Hepatocyte (in vitro differentiated cells): ENCODE measurements at regions not wholly inside any gene's neighbourhood (a gene's known extent, or its start where the extent isn't known, plus 50 kb on each side); places are given as distances from the start of the nearest gene placed in this dataset.

Source experiments
- DNase-seq: peaks from one replicate; pipeline ENCODE4 v3.0.0-alpha.2; 2016; ENCODE audit warnings: low spot score
- H2AFZ ChIP-seq: fragments of 200-600 bp; sonication (generic); 2 replicates; pipeline ENCODE4 v1.6.0; 2016; ENCODE audit warnings: antibody characterized with exemption, mild to moderate bottlenecking
- H3K27ac ChIP-seq: fragments of 200-600 bp; sonication (generic); 2 replicates; pipeline ENCODE4 v1.5.1; 2016; ENCODE audit warnings: mild to moderate bottlenecking
- H3K27me3 ChIP-seq: fragments of 200-600 bp; sonication (generic); 2 replicates; pipeline ENCODE4 v1.6.1; 2016
- H3K36me3 ChIP-seq: fragments of 200-600 bp; sonication (generic); replicated peaks from 2 replicates; pipeline ENCODE4 v1.5.1; 2016; ENCODE audit warnings: low read depth; ENCODE audit not compliant: insufficient read depth
- H3K4me1 ChIP-seq: fragments of 200-600 bp; sonication (generic); 2 replicates; pipeline ENCODE4 v1.5.1; 2016; ENCODE audit warnings: mild to moderate bottlenecking, moderate library complexity; ENCODE audit not compliant: insufficient read depth
- H3K4me2 ChIP-seq: fragments of 200-600 bp; sonication (generic); 2 replicates; pipeline ENCODE4 v1.6.0; 2016
- H3K4me3 ChIP-seq: fragments of 200-600 bp; sonication (generic); 2 replicates; pipeline ENCODE4 v1.5.1; 2016; ENCODE audit warnings: mild to moderate bottlenecking
- H3K79me2 ChIP-seq: fragments of 200-600 bp; sonication (generic); 2 replicates; pipeline ENCODE4 v1.6.0; 2017; ENCODE audit warnings: mild to moderate bottlenecking
- H3K9me2 ChIP-seq: fragments of 200-600 bp; sonication (generic); replicated peaks from 2 replicates; pipeline ENCODE4 v1.6.0; 2017; ENCODE audit warnings: mild to moderate bottlenecking; ENCODE audit not compliant: insufficient read depth
- H3K9me3 ChIP-seq: fragments of 200-600 bp; sonication (generic); 2 replicates; pipeline ENCODE4 v1.5.1; 2016; ENCODE audit warnings: low read depth, mild to moderate bottlenecking
- H4K20me1 ChIP-seq: fragments of 200-600 bp; sonication (generic); 2 replicates; pipeline ENCODE4 v1.6.0; 2016; ENCODE audit warnings: mild to moderate bottlenecking; ENCODE audit not compliant: insufficient read depth, poor library complexity, severe bottlenecking
- EZH2 ChIP-seq: fragments of 200-600 bp; sonication (generic); IDR thresholded peaks from 2 replicates; pipeline ENCODE4 v1.6.1; 2016; ENCODE audit warnings: antibody characterized with exemption, mild to moderate bottlenecking, borderline replicate concordance
- EZH2phosphoT487 ChIP-seq: fragments of 200-600 bp; sonication (generic); IDR thresholded peaks from one replicate; pipeline ENCODE4 v1.6.1; 2018; ENCODE audit warnings: antibody characterized with exemption, mild to moderate bottlenecking, low read depth, moderate library complexity; ENCODE audit not compliant: unreplicated experiment, severe bottlenecking
- WGBS: methylation state at CpG from one replicate; pipeline ENCODE4 v1.1.6; 2016; ENCODE audit warnings: low lambda C conversion rate; ENCODE audit errors: missing lambda C conversion rate; 5-methylcytosine and 5-hydroxymethylcytosine counted together
- TF ChIP-seq, protein P1 (sequence below): fragments of 200-600 bp; sonication (generic); IDR thresholded peaks from 2 replicates; pipeline ENCODE4 v1.5.1; 2016; ENCODE audit warnings: antibody characterized with exemption, mild to moderate bottlenecking; ENCODE audit not compliant: poor library complexity

DNA sequence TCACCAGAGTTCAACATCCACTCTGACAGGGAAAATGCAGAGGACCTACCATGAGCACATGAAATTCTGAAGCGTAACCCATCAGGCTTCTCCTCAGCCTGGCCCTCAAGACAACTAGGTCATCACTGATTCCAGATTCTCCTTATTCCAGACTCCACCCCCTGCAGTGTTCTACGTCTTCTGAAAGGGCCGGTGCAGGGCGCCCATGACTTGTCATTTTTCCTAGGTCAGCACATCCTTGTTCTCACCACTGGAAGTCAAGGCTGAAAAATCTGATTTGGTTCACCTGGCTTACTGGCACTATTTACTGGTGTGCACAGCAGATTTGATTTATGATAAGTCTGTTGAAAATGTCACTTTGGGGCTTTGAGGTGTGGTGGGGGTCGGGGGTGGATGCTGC, 140.9 kb upstream of the KLF3 start:
- 69% methylated on average over 5 of the region's 5 CpGs for WGBS
- Histone ChIP-seq H3K9me3 (no peaks in the 10 kb centered on the region), H3K36me3 (no peaks in the 10 kb centered on the region), H4K20me1 (no peaks in the 10 kb centered on the region), H3K4me3 (no peak overlapping the region), H3K27ac (no peak overlapping the region), H3K9me2 (no peaks in the 10 kb centered on the region), H2AFZ (no peak overlapping the region), H3K4me2 (no peak overlapping the region), H3K27me3 (no peaks in the 10 kb centered on the region), H3K79me2 (no peaks in the 10 kb centered on the region), H3K4me1 (no peaks in the 10 kb centered on the region)
- TF ChIP-seq EZH2phosphoT487 (no peak), EZH2 (no peak)
- TF ChIP-seq, protein P1, sequence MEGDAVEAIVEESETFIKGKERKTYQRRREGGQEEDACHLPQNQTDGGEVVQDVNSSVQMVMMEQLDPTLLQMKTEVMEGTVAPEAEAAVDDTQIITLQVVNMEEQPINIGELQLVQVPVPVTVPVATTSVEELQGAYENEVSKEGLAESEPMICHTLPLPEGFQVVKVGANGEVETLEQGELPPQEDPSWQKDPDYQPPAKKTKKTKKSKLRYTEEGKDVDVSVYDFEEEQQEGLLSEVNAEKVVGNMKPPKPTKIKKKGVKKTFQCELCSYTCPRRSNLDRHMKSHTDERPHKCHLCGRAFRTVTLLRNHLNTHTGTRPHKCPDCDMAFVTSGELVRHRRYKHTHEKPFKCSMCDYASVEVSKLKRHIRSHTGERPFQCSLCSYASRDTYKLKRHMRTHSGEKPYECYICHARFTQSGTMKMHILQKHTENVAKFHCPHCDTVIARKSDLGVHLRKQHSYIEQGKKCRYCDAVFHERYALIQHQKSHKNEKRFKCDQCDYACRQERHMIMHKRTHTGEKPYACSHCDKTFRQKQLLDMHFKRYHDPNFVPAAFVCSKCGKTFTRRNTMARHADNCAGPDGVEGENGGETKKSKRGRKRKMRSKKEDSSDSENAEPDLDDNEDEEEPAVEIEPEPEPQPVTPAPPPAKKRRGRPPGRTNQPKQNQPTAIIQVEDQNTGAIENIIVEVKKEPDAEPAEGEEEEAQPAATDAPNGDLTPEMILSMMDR: no peak
- DNase-seq: no peak

DNA sequence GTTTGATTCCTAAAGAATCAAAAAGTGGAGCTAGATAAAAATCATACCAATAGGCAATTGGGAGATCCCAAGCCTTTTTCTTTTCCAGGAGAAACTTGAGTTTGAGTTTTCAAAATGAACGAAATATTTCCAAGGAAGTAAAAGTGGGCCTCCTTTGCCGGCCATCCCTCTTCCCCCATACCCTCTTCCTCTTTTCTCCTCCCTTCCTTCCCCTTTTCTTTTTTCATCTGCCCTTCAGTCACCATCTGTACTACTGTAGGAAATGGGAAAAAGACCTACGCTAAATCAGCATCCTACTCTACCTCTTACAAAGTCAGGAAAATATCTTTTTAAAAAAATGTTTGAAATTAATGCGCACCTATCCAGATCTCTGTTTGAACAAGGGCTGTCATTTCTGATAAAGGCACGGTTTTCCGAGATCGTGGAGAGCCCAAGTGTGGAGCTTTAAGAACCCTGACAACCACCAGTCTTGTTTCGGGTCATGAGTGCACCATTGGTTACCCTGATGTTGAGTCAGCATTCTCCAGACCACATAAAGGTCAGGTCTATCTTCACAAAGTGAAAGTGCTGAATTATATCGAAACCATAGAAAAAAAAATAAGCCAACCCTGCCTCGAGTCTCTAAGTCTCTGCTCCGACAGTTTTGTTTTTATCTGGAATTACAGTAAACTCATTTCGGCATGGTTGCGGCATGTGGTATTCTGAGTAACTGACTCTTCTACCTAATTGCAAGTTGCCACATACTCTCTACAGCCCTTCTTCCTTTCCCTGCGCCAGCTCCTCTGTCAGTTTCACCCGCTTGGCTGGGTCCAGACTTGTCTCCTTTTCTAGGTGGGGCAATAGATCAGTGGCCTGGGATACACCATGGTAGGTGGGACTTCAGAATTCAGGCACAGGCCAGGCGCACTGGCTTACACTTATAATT, 140.2 kb upstream of the KLF3 start:
- Histone ChIP-seq H3K27me3 (no peaks in the 10 kb centered on the region), H3K4me2 (no peak overlapping the region), H3K4me3 (no peak overlapping the region), H3K36me3 (no peaks in the 10 kb centered on the region), H3K9me2 (no peaks in the 10 kb centered on the region), H3K27ac (no peak overlapping the region), H3K4me1 (no peaks in the 10 kb centered on the region), H2AFZ (no peak overlapping the region), H4K20me1 (no peaks in the 10 kb centered on the region), H3K9me3 (no peaks in the 10 kb centered on the region), H3K79me2 (no peaks in the 10 kb centered on the region)
- WGBS: 91% methylated on average over 16 of the region's 16 CpGs
- DNase-seq: no peak
- TF ChIP-seq EZH2phosphoT487: no peak
- TF ChIP-seq, protein P1: no peak
- no peak for TF ChIP-seq EZH2

DNA sequence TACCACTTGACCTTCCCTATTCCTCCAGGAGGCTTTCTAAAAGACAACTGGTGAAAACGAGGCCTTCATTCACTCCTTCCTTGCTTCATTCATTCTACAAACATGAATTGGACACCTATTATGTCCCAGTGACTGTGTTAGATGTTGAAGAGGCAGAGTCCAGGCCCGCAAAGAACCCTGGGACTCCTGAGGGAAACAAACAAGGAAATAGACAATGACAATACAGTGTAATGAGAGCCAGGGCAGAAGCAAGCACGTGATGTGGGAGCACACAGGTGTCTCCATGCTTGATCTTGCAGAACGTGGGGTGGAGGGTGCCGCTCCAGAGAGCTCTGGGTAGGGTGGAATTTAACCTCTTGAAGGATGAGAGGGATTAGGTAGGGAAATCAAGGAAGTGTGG, 137.6 kb upstream of the KLF3 start:
- H4K20me1 ChIP-seq: no peaks in the 10 kb centered on the region
- H3K4me1 ChIP-seq: no peaks in the 10 kb centered on the region
- 67% methylated on average over 5 of the region's 5 CpGs for WGBS

More for the DNA sequence above, 137.6 kb upstream of the KLF3 start:
- no peaks in the 10 kb centered on the region for H3K9me2 ChIP-seq
- no peaks in the 10 kb centered on the region for H3K27me3 ChIP-seq
- H2AFZ ChIP-seq: no peak overlapping the region
- peak overlapping the region; percentile 3 for H3K27ac ChIP-seq
- no peak overlapping the region for H3K4me2 ChIP-seq
- no peaks in the 10 kb centered on the region for H3K79me2 ChIP-seq
- H3K36me3 ChIP-seq: no peaks in the 10 kb centered on the region
- TF ChIP-seq EZH2phosphoT487 (no peak), EZH2 (no peak)
- TF ChIP-seq, protein P1: no peak
- H3K9me3 ChIP-seq: no peaks in the 10 kb centered on the region
- no peak for DNase-seq
- H3K4me3 ChIP-seq: no peak overlapping the region
